Activated CD8-positive, alpha-beta memory T cell treated with anti-CD3 and anti-CD28 coated beads, Interleukin-2, amount 50 U/mL, for 48 hours (primary cell): ENCODE measurements at regions not wholly inside any gene's neighbourhood (a gene's known extent, or its start where the extent isn't known, plus 50 kb on each side); places are given as distances from the start of the nearest gene placed in this dataset.

ENCODE experiments used
- DNase-seq: peaks from one replicate; pipeline ENCODE4 v3.0.0-alpha.2; 2020

DNA sequence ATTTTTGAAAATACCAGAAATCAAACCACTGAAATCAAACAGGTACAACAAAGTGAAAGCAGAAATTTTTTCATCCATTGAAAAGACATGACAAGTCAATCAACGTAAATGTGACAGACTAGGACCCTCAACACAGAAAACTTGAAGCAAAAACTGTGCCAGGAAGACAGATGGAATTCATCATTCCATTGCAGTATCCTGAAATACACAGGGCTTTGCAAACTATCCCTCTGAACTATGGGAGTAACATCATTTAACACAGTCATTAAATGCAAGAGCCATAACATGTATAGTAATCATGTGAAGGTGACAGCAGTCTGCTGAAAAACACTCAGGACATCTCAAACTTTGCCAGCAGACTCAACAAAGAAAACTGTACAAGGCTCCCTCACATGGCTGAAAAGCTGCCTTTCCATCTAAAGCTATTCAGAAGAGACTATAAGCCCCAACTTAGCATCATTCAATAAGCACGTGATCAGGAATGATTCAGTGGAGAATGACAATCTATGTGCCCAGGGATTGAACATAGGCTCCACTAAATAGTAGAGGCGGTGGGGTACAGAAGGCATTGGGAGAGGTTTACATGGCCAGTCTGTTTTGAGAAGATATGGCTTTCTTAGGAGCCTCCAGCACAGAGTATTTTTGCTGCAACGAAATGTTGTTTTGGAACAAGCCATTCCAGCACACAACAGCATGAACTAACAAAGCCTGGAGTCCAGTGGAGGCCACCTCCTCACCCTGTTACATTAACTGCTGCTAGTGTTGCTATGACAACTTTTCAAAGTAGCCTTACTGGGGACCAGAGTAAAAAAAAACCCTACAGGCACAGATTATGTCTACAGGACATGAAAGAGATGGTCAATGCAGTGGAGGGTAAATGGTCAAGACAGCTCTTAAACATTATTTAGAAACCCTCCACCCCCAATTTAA, 274.5 kb upstream of the NOCT start:
- no peak for DNase-seq

DNA sequence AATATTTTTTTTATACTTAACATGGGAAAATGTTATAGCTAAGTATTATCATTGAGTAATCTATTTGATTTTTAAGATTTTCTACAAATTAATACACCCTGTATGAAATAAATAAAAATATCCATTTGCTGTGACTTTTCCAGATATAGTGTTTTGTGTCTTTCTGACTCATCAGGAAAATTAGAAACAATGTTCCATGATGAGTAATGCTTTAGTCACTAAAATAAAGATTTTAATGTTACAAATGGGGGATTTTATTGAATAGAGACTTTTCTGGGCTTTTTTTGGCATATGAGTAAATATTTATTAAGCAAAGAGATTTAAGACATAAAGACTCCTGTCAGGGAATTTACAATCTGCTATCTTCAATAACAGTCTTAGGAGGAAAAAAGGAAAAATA, 279.2 kb upstream of the NOCT start:
- DNase-seq: no peak

DNA sequence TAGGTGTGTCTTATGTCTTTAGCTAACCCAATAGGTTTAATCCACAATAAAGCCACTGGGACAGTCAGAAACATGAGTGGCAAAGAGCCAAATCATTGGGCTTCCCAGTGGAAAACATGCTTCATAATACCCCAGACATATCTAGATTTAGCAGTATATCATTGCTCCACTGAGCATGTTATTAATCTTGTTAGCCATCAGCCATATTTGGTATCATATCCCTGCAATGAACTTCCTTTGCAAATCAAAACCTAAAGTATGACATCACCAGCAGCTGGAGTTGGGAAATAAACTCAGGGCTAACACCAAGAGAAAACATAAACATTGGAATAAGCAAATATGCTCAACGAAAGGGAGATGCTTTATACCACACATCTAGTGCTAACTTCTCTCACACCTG, 280.8 kb upstream of the NOCT start:
- no peak for DNase-seq

DNA sequence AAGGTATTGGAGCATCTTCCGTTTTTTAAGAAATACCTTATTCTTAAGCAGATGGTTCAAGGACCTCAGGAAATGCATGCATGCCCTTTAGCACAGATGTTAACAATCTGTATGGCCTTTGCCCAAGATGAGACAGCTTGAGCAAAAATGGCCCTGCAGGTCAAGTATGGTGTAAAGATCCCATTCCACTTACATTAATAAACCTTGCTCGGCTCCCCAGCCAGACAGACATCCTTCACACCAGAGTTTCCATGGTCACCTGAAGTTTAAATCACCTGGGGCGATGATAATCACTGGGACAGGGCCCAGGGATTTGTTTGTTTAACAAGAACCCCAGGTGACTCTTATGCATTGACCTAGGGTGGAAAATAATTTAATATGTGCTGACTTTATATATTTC, 287.0 kb upstream of the NOCT start:
- no peak for DNase-seq

DNA sequence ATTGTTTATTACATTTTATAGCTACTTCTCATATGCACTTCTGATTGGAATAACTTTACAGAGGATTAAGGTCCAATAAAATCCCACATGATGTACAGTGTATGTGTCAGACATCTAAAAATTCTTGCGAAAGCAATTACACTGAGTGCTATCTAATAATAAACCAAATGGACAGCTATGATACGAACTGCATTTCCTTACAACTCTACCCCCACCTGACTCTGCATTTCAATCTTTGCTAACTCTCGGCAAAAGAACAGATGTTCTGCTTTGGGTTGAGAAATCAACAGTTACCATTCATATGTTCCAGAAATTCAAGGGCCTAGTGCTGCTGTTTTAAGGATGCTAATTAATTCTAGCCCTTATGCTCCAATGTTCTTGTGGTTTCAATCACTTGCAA, 287.9 kb upstream of the NOCT start:
- DNase-seq: no peak

DNA sequence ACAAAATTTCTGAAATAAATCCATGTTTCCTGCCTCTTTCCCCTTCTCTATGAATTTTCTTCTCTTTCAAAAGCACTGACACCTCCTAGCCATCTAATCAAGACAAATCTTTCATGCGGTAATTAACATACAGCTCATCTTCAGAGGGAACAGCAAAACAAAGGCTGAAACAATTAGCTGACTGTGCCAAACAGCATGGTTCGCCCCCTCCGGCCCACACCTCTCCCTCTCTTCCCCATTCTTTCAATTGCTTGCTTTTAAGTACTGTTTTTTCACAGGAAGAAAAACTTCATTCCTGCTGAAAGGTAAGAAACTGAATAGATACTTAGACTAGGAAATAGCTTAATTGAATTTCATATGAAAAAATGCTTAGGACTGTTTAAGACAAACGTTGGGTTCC, 291.1 kb upstream of the NOCT start:
- DNase-seq: no peak

DNA sequence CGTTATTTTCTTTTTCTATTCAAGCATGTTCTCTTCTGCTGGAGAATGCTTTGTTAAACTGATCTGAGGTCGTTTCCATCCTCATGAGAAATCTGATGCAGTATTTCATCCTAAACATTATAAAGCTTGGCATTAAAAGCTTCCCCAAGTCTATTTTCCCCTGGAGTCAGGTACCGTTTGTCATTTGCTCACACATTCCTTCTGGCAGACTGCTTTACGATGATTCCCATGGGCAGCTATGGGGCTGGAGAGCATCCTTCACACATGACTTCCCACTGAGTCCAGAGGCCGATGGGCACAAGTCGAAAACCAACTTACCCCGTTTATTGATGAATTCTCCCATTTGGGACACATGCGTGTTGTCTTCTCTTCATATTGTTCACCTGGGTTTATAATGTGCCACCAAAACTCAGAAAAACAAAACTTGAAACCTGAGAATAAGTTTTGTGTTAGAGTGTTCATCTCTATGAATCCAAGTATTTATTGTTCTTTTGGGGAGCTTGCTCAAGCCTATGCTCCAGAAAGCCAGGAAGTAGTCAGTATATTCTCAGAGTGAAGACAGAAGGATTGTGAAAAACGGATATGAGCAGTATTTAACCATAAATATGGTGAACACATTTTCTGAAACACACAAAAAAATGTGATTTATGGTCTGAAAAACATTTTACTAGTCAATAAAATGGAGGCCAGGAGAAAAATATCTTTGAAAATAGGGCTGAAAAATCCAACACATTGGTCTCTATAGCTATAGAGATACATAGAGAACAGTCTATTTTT, 298.8 kb upstream of the NOCT start:
- no peak for DNase-seq

DNA sequence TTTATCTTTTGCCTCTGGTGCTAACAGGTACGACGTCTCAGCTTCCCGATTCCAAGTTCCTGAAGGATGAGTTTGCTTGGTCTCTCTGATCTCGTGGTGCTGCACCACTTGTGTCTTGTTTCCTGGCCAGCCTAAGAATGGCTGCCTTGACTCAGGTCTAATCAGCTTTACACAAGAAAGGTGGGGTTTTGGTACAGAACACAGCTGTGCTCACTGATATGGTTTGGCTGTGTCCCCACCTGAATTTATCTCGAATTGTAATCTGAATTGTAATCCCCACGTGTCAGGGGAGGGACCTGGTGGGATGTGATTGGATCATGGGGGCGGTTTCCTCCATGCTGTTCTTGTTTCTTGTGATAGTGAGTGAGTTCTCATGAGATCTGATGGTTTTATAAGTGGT, 305.3 kb upstream of the NOCT start:
- DNase-seq: no peak

DNA sequence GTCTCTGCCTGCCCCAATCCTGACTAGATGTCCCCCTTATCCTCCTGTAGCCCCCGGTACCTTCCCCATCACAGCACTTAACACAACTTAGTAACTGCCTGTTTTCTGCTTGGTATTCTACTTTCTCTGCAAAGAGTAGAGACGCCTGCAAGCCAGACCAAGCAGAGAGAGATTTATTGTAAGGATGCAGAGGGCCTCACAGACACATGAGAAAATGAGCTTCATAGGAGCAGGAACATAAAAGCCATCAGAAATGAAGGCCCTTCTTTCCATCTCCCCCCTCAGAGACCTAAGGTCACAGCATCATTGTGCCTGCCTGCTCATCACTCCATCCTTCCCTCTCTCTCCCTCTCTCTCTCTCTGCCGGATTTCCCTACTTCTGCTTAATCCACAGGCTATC, 305.7 kb upstream of the NOCT start:
- DNase-seq: no peak

DNA sequence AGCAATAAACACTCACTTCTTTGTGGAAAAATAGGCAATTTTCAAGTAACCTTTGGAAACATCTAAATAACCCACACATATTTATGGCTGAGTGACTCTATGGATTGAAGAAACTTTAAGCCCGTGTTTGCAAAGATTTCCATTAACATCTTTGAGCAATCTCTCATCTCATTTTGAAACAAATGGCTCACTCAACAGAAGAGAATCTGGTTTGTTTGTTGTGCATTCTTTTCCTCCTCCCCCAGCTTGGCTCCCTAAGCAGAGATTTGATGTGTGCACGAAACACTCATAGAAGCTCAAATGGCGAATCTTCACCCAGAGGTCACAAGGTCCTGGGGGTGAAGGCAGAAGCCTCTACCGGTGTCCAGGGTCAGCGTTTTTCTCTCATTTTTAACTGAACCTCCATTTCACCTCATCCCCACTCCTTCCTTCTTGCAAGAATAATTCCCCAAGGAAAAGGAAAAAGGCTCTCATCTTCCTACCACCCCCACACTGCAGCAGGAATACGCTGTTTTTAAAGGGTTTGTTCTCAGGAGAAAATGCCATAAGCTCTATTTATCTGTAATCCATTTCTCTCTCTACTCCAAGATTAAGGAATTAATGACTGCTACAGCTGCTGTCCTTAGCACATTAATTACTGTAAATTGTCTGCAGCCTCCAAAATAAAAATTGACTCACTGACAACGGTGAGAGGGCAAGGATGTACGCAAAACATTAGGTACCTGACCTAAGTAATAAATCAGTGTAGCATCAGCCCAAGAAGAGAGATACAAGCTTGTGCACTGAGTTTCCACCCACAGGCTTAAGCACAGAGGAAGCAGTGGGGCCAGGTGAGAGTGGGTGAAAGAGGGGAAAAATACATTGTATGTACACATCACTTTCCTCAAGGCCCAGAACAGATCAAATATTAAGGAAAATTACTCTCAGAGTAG, 307.6 kb upstream of the NOCT start:
- DNase-seq: no peak

DNA sequence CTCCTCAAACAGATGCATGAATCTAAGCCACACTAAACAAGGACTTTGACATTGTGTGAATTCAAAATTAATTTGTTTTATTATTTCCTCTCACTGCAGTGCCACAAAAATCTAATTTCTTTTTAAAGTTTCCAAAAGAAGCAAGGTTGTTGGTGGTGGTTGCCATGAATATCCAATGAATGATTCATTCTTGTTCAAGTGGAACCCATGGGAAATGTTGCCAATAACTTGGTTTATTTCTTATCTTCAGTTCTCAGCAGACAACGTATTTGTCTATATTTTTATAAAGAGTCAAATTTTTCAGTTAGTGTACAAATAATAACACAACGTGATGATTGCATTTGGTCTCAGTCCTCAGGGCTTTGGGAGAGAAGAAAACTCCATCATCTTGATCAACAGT, 309.4 kb upstream of the NOCT start:
- DNase-seq: no peak

DNA sequence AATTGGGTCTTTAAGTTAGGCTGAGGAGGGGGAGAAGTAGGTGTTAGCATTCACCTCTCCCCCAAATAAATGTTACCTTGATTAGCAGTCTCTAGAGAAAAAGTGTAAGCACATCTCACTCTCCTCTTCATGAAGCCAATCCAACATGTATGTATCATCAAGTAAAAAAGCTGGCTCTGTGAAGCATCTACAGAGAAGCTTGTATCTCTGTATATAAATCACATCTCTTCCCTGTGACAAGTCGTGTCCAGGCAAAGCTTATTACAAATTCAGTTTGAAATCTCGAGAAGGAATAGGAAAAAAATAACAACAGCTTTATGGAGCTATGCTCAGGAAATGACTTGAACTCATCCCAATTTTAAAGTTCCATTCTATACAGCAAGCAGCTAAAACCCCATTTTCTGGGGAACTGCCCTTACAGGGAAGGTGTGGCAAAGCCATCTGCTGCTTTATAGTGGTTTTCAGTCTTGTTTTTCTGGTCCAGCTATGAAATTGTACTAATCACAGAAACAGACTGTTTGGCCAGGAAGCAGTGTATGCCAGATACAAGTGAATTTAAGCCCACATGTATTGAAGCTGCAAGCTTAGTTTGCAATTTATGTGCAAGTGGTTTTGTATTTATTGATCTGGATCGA, 313.3 kb upstream of the NOCT start:
- DNase-seq: no peak

DNA sequence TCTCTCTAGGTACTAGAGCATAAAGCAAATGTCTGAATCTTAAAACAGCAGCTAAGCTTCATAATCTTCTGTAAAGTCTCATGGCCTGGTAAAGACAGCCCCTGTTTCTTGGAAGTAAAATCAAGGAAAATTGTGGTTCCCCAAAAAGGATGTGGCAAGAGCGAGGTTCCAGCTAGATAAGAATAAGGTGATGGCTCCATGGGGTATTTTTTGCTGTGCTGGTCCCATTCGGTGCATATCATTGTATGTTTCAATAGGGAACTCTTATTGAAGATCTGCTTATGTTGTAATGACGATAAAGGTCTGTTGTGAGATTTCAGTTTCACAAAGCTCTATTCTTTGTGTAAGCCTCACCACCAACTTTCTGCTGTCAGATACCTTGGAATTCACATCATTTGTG, 316.9 kb upstream of the NOCT start:
- DNase-seq: no peak

DNA sequence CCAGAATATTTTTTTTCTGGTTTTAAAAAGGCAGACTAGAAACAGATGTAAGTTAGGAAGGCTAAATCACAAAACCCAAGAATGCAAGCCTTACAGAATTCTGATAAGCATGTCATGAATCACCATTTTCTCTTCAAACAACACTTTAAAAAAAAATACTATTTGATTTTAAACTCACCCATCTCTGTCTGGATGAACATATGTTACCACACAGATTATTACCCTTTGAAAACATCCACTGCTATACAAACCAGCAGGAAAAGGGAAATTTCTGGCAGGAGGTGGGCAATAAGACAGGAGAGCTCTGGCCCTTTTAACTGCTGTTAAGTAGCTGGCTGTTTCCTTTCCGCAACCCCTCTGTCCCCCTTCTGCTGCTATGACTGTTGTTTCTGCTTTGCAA, 317.7 kb upstream of the NOCT start:
- DNase-seq: no peak

DNA sequence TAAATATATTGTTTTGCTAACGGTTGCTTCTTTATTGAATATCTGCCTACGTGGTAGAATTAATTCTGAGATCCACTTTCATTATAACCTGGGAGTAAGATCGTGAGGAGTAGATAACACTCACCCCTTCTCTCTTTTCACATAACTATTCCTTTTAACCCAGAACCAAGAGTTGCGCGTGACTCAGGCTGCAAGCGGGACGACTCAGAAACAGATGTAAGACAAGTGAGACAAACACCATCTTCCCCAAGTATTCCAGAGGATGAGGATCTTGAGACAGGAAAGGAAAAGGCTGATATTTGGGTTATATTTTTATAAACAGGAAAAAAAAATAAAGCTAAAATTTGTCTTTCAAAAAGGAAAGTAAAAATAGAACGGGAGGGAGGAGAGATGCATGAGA, 318.8 kb upstream of the NOCT start:
- DNase-seq: no peak

DNA sequence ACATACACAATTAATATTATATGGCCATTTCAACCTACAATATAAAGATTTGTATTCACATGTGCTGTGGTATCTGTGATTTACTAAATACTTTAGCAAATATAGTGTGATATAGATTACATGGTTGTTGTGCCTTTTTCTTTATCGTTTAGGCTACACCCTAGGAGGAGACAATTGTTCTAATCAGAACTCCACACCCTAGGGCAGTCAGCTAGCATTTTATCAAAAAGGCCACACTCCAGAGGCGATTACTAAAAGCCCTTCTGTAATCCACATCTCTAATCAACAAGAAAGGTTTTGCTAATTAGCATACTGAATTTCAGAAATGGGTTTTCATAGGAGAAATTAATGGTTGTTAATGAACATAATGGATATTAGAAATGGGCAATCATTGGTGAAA, 319.5 kb upstream of the NOCT start:
- DNase-seq: no peak

DNA sequence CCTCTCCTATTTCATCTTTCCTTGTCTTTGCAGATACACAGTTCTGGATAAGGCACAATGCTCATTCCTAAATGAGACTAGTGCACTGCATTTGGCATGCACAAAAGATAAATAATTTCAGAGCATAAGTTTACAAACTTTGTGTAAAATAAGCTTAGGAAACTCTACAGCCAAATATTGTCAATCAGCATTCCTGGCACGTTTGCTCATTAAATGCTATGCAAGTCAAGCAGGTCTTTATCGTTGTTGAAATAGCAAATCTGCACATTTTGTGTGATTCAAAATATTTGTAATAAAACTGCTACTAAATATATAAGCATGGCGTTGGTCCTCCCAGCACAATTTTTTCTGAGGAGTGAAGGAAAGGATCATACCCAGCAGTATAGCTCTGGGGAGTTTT, 322.1 kb upstream of the NOCT start:
- DNase-seq: no peak

DNA sequence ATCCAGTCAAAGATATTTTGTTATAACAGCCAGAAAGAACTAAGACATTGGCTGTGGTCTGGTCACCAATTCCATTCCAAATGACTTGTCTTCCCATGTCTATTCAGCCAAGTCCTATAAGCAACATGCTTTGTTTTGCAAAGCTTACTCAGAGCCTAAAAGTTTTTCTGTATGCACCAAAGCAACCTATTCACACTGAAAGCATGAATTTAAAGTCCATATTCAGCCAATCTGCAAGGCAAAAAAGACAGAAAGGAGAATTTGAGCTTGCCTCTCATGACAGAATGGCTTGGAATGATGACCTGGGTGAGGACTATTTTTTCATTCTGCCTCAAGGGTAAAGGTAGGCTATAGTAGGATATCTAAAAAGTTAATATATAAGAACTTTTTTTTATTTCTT, 323.2 kb upstream of the NOCT start:
- DNase-seq: no peak

DNA sequence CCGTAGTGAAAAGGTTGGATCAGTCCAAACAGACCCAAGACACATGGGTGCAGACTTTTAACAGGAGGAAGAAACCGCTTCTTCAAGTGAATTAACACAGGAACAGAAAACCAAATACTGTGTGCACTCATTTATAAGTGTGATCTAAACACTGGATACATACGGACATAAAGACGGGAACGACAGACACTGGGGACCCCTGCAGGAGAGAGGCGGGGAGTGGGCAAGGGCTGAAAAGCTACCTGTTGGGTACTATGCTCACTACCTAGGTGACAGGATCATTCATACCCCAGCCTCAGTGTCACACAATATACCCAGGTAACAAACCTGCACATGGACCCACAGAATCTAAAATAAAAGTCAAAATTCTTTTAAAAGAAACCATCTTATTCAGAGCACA, 326.0 kb upstream of the NOCT start:
- DNase-seq: no peak

DNA sequence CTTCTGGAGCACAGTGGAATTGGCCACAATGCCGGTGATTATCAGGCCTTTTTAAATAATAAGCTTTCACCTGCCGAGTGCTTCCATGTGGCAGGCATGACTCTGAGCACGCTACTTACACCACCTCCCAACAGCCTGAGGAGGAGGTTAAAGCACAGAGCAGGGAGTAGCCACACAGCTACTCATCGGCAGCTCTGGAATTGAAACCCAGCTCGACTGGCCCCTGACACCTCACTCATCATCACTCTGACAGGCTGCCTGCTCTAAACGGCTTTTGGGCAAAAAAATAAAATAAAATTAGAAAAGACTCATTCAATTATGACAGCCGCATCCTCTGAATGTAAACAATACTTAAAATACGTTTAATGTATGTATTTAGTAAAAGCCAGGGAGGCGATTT, 326.4 kb upstream of the NOCT start:
- DNase-seq: no peak

DNA sequence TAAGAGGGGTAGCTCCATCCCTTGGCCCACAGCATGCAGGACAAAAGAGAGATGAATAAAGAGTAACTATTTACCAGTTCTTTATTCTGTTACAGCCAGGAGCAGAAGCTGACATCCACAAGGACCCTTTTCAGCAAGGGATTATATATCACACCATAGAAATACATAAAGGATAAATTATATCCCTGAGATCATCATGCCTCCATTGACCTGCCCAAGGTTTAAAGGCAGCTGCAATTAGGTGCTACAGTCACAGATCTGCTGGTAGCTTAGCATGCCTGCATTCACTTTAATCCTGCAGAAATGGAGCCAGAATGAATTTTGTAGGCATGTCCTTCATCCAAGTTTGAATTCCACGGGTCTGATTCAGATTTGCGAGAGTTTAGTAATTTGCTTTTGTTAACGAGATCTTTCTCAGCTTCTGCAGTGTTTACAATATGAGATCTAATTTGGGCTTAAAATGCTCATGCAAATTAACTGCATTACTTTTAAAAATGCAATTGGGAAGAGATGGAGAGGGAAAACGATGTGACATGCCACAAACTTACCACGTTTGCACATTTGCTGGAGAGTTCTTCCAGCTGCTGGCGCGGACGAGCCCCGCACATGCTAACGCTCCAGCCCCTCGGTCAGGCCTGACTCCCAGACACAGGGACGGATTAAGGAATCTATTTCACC, 327.0 kb upstream of the NOCT start:
- DNase-seq: no peak
